GM10266 (cell line): ENCODE measurements at regions not wholly inside any gene's neighbourhood (a gene's known extent, or its start where the extent isn't known, plus 50 kb on each side); places are given as distances from the start of the nearest gene placed in this dataset.

Experiments used
- DNase-seq: peaks from one replicate; pipeline ENCODE4 v3.0.0; 2012; ENCODE audit errors: extremely low spot score
- TF ChIP-seq, protein P1 (sequence below): IDR thresholded peaks from 2 replicates; pipeline ENCODE4 v1.5.1; 2012; ENCODE audit warnings: mild to moderate bottlenecking, low read depth; ENCODE audit not compliant: control insufficient read depth, insufficient read depth; ENCODE audit errors: missing control alignments

GRCh38 chr12:67411562-67411961, 142.4 kb downstream of the CAND1 start:
- TF ChIP-seq, protein P1, sequence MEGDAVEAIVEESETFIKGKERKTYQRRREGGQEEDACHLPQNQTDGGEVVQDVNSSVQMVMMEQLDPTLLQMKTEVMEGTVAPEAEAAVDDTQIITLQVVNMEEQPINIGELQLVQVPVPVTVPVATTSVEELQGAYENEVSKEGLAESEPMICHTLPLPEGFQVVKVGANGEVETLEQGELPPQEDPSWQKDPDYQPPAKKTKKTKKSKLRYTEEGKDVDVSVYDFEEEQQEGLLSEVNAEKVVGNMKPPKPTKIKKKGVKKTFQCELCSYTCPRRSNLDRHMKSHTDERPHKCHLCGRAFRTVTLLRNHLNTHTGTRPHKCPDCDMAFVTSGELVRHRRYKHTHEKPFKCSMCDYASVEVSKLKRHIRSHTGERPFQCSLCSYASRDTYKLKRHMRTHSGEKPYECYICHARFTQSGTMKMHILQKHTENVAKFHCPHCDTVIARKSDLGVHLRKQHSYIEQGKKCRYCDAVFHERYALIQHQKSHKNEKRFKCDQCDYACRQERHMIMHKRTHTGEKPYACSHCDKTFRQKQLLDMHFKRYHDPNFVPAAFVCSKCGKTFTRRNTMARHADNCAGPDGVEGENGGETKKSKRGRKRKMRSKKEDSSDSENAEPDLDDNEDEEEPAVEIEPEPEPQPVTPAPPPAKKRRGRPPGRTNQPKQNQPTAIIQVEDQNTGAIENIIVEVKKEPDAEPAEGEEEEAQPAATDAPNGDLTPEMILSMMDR = no peak
- no peak for DNase-seq

- TF ChIP-seq, protein P1 = no peak
- no peak for DNase-seq
These were observed 144.4 kb downstream of the CAND1 start for GRCh38 chr12:67413577-67413976.

GRCh38 chr12:67414011-67414715, 145.0 kb downstream of the CAND1 start:
- no peak for DNase-seq
- TF ChIP-seq, protein P1 = no peak

DNA sequence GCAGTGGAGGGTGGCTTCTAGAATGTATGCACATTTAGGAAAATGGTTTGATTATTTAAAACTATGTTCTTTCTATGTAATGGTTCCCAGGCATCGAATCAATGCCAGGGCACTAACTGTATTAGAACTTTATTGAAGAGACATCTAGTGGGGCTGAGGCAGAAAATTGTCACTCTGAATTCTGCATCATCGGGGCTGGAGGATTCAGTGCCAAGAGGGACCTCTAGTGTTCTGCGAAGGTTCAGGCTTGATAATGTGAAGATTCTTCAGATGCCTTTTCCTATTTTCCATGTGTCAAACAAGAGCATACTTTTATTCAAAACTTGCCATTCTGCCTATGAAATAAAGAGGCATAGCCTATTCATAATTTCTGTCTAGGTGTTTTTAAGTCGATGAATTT, 146.3 kb downstream of the CAND1 start:
- DNase-seq = peak; percentile 18
- TF ChIP-seq, protein P1 = peak; percentile 50

DNA sequence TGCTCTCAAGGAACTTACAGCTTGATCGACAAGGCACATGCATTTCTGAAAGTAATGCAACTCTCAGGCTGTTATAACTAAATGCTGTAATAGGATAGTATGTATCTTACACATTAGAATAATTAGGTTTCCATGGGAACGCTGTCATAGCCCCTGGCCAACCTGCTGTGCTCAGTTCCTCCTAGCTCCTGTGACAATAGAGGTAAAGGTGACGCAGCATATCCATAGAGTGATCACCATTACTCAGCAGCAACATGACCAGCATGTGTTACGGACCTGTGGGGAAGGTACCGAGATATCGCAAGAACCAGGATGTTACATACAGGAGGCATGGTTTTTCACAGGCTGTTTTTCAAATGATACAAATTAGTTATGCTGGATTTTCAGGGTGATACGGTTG, 150.7 kb downstream of the CAND1 start:
- TF ChIP-seq, protein P1 = no peak
- DNase-seq = no peak

- TF ChIP-seq, protein P1 = no peak
- DNase-seq = no peak
These were observed 151.3 kb downstream of the CAND1 start for GRCh38 chr12:67420506-67420905.

GRCh38 chr12:67422081-67422480, 152.9 kb downstream of the CAND1 start:
- TF ChIP-seq, protein P1 = no peak
- no peak for DNase-seq
